ENCODE measurements at regions not wholly inside any gene's neighbourhood (a gene's known extent, or its start where the extent isn't known, plus 50 kb on each side); places are given as distances from the start of the nearest gene placed in this dataset.

DNA sequence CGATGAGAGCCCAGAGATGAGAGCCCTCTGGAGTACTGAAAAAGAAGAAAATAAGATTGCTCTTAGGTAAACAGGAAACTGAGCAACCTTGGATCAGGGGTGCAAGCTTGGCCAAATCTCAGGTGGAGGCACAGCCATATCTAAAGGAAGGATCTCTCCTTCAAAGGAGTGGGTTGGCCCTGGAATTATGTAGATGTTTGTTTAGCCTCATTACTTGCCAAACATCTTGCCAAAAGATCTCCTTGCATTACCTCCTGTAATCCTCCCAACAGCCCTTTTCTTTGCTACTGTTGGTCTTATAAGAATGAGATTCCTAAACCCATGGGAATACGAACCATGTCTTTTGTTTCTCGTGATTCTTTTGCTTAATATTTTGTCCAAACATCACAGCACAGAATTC lies 332.6 kb upstream of the NCKAP5 start:
- H3K9ac ChIP-seq (ENCODE audit: extremely low read depth, insufficient read length, low read length): no peak overlapping the region
- Mint-ChIP-seq H3K4me1 (no peaks in the 10 kb centered on the region), H3K4me3 (no peak overlapping the region), H3K36me3 (ENCODE audit: insufficient read depth in 1 of 3, low read depth in 3 of 3) (no peaks in the 10 kb centered on the region), H3K27me3 (ENCODE audit: low read depth) (peaks cover 4% of the 10 kb centered on the region), H3K27ac (no peak overlapping the region), H3K9me3 (peaks cover 0 to 5% of the 10 kb centered on the region in 2 experiments; a peak in 2 of 5 replicates)
- H3K27ac ChIP-seq (ENCODE audit: insufficient read length, low read depth, low read length): no peak overlapping the region
- no peak overlapping the region for H3T11ph ChIP-seq (ENCODE audit: low read length)
- no peak overlapping the region for H4K8ac ChIP-seq (replicated peaks; ENCODE audit: insufficient read length, low read depth, low read length)
- H3K79me1 ChIP-seq (ENCODE audit: insufficient read depth, low read depth, low read length, poor library complexity, severe bottlenecking): no peaks in the 10 kb centered on the region
- WGBS (ENCODE audit: extremely low coverage, insufficient read length, low lambda C conversion rate): no CpG with 5 or more reads among the region's 3 CpGs
- H3K23me2 ChIP-seq (ENCODE audit: insufficient read length, low read depth, low read length, poor library complexity, severe bottlenecking): no peaks in the 10 kb centered on the region
- no peak overlapping the region for H3K23ac ChIP-seq (ENCODE audit: insufficient read length, low read depth, low read length)
- H3K18ac ChIP-seq (ENCODE audit: insufficient read length, low read depth, low read length): no peak overlapping the region
- H3K14ac ChIP-seq (ENCODE audit: insufficient read depth, low read length): no peak overlapping the region
- no peaks in the 10 kb centered on the region for H3K4me1 ChIP-seq (ENCODE audit: insufficient read depth, low read length)
- H2BK12ac ChIP-seq (ENCODE audit: insufficient read length, low read depth, low read length): no peak overlapping the region
- no peak overlapping the region for H4K91ac ChIP-seq (ENCODE audit: insufficient read length, low read depth, low read length)
- no peak overlapping the region for H2AK5ac ChIP-seq (ENCODE audit: insufficient read length, low read length)
- H3K4ac ChIP-seq (ENCODE audit: low read depth, low read length): no peak overlapping the region
- H2BK120ac ChIP-seq (ENCODE audit: low read depth, low read length, poor library complexity, severe bottlenecking): no peak overlapping the region
- DNase-seq: no peak
- no peak overlapping the region for H2BK5ac ChIP-seq (ENCODE audit: insufficient read length, low read length)
- no peak overlapping the region for H4K5ac ChIP-seq (ENCODE audit: insufficient read length, low read depth, low read length)
- H4K20me1 ChIP-seq (ENCODE audit: control insufficient read depth, insufficient read depth, insufficient read length): no peaks in the 10 kb centered on the region
- H2AFZ ChIP-seq (ENCODE audit: low read length): no peak overlapping the region
- no peak overlapping the region for H3K4me2 ChIP-seq (ENCODE audit: insufficient read depth, insufficient read length, low read length)
- TF ChIP-seq, protein P1, sequence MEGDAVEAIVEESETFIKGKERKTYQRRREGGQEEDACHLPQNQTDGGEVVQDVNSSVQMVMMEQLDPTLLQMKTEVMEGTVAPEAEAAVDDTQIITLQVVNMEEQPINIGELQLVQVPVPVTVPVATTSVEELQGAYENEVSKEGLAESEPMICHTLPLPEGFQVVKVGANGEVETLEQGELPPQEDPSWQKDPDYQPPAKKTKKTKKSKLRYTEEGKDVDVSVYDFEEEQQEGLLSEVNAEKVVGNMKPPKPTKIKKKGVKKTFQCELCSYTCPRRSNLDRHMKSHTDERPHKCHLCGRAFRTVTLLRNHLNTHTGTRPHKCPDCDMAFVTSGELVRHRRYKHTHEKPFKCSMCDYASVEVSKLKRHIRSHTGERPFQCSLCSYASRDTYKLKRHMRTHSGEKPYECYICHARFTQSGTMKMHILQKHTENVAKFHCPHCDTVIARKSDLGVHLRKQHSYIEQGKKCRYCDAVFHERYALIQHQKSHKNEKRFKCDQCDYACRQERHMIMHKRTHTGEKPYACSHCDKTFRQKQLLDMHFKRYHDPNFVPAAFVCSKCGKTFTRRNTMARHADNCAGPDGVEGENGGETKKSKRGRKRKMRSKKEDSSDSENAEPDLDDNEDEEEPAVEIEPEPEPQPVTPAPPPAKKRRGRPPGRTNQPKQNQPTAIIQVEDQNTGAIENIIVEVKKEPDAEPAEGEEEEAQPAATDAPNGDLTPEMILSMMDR (conservative IDR thresholded peaks at IDR 0.05): no peak
- H3K56ac ChIP-seq (ENCODE audit: insufficient read length, low read depth, low read length): no peak overlapping the region
- H3K9me3 ChIP-seq (ENCODE audit: control insufficient read depth, low read depth, low read length): no peaks in the 10 kb centered on the region
- H3K79me2 ChIP-seq (ENCODE audit: insufficient read depth, low read length): no peaks in the 10 kb centered on the region
- no peaks in the 10 kb centered on the region for H3K27me3 ChIP-seq (ENCODE audit: insufficient read depth, low read length)
- H2BK20ac ChIP-seq (ENCODE audit: low read depth, low read length, poor library complexity, severe bottlenecking): no peak overlapping the region
- H2BK15ac ChIP-seq (ENCODE audit: low read depth, low read length): no peak overlapping the region
